Stimulated activated CD8-positive, alpha-beta memory T cell treated with anti-CD3 and anti-CD28 coated beads, Interleukin-12 subunit alpha, Interleukin-12 subunit beta, amount 100 ng/mL, for 4 hours (primary cell): ENCODE measurements at regions not wholly inside any gene's neighbourhood (a gene's known extent, or its start where the extent isn't known, plus 50 kb on each side); places are given as distances from the start of the nearest gene placed in this dataset.
"Not testable (repeated sequence)": the region's sequence is repeated elsewhere in the genome, so short reads cannot be mapped to it uniquely, and the experiment has no call there.

Source experiments
- DNase-seq: peaks from one replicate; pipeline ENCODE4 v3.0.0-alpha.2; 2020; ENCODE audit warnings: low read depth

GRCh38 chr14:66015071-66015780 lies 470.9 kb upstream of the CCDC196 start:
- DNase-seq = no peak

- no peak for DNase-seq
Observed at GRCh38 chr14:66017927-66018326, 468.2 kb upstream of the CCDC196 start.

GRCh38 chr14:66022526-66022925 lies 463.6 kb upstream of the CCDC196 start:
- DNase-seq = no peak

- DNase-seq = no peak
Observed at GRCh38 chr14:66025779-66026178, 460.4 kb upstream of the CCDC196 start.

GRCh38 chr14:66031981-66032380 lies 454.2 kb upstream of the CCDC196 start:
- not testable (repeated sequence) for DNase-seq

DNA sequence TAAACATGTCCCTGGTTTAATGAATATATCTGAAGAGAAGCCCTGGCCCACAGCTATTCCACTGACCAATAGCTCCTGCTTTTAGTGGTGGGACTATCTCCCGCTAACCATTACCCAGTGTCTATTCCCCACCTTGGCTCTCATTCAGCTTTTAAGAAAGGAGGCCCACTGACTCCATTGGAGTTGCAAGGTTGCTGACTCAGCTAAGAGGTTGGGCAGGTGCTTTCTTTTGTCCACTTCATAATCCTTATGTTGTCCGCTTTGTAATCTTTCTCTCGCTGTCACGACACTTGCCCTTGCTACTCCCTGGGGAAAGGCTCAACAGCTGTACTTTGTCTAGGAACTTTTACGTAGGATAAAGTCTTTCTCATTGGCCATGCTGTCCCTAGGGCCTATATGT lies 453.4 kb upstream of the CCDC196 start:
- no peak for DNase-seq

DNA sequence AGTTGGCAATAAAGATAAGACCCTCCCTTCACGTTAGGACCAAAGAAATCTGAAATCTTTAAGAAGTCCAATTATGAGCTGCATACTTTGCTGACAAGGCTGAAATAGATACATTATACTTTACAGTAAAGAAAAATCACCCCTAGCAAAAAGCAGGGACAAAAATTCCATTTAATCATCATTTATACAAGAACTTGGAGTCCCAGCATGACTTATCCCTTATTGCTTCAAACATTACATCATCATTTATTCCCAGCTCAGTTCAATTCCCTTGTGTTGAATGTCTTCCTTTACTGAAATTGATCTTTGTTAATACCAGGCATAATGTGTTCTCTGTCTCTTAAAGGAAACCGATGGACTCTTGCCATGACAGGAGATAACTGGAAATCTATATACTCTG lies 449.6 kb upstream of the CCDC196 start:
- no peak for DNase-seq

- no peak for DNase-seq
Observed at GRCh38 chr14:66037361-66037760, 448.8 kb upstream of the CCDC196 start.

DNA sequence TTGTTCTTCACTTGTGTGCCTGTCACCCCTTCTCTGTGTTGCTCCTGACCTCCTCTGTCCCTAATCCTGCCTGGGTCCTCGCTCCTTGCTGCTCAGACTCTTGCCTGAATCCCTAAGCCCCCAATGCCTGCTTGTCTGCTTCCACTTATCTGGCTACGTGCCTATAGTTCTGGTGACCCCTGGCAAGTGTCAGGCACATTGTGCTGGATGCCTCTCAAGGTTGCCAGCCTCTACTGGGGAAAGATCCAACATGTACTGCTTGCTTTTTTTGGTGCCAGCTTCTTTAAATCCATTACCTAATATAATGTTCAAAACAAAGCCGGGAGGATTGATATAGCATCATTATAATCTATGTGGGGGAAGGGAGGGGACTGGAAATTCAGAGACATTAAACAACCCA lies 448.0 kb upstream of the CCDC196 start:
- DNase-seq = no peak

DNA sequence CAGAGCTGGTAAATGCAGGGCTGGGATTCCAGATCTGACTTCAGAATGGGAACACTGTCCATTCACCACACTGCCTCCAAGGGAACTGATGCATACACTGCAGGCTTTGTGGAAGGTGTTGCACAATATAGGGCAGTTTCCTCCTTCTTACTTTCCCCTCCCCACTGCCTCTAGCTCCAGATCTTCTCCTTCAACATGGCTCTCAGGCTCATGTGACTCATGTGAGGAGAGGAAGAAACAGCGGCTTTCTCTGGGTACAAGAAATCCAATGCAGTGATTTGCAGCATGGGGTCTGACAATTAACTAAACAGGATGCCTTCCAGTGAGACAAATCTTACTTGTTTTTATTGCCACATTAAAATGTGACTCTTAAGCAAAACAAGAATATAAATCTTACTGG lies 447.6 kb upstream of the CCDC196 start:
- DNase-seq = no peak

DNA sequence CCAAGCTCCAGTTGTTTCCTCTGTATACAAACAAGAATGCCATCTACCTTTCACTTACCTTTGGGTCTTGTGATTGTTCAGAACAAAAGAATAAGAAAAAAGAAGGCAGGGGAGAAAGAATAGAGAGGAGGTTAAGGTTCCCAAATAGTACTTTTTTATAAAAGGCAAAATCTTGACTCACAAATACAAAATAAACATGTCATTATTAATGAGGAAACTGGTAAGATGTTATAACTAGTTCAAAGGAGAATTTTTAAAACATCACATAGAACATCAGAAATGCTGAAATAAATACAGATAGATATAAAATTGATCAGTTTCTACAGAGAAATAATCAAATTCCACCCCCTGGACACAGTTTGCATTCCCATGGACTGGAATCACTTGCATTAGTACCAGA lies 446.7 kb upstream of the CCDC196 start:
- DNase-seq = no peak

DNA sequence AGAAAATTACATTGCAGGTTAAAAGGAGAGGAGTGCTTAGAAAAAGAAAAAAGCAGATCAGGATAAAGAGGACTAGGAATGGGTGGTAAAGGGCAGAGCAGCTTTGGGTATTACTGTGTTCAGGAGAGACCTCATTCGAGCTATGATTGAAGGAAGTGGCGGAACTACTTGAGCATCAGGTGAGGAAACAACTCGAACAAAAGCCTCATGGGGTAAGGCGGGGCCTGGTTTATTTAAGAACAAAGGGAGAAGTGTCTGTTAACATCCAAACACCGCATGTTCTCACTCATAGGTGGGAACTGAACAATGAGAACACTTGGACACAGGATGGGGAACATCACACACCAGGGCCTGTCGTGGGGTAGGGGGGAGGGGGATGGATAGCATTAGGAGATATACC lies 444.6 kb upstream of the CCDC196 start:
- DNase-seq = no peak

DNA sequence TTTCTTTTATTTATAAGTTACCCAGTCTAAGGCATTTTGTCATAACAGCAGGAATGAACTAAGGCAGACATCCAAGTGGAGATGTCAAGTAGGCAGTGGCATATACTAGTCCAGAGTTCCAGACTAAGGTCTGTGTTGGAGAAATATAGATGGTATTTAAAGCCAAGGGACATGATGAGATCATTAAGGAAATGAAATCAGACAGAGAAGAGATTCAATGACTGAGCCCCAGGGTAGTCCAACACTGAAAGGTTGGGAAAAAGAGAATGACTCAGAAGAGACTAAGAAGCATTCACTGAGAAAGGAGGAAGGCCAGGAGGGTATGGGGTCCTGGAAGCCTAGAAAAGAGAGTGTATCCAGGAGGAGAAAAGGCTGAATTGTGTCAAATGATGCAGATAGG lies 442.2 kb upstream of the CCDC196 start:
- no peak for DNase-seq

DNA sequence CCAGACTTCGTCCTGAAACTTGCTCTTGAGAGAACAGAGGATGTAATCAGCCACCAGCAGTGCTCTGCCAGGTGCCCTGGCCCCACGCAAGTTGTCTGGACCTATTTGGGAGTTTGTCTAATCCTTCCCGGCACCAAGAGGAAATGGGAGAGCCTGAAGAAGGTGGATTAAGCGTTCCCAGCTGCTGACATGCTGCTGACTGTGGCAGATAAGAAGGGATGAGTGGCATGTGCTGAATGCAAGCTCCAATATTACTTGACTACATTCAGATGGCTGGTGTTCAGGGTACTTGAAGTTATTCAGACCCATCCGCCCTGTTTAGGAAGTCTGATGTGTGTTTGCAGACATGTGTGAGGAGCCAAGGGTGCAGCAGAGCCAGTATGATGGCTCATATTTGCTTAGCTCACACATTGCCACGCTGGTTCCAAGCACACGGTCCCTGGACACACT lies 440.6 kb upstream of the CCDC196 start:
- no peak for DNase-seq

- no peak for DNase-seq
Observed at GRCh38 chr14:66046035-66046434, 440.1 kb upstream of the CCDC196 start.

DNA sequence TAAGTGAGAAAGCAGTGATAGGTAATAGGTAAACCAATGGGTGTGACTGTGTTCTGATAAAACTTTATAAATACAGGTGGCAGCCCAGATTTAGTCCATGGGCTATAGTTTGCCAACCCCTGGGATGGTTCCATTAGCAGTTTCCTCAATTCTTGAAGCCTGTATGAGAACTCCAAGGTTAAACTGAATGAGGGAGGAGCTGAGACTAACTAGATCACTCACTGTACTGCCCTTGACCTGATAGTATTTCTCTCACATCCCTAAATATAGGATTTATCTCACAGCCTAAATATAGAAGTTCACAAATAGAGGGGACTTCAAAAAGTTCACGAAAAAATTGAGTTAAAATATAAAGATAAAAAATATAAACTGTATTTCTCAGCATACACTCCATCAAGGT lies 439.6 kb upstream of the CCDC196 start:
- DNase-seq = no peak

DNA sequence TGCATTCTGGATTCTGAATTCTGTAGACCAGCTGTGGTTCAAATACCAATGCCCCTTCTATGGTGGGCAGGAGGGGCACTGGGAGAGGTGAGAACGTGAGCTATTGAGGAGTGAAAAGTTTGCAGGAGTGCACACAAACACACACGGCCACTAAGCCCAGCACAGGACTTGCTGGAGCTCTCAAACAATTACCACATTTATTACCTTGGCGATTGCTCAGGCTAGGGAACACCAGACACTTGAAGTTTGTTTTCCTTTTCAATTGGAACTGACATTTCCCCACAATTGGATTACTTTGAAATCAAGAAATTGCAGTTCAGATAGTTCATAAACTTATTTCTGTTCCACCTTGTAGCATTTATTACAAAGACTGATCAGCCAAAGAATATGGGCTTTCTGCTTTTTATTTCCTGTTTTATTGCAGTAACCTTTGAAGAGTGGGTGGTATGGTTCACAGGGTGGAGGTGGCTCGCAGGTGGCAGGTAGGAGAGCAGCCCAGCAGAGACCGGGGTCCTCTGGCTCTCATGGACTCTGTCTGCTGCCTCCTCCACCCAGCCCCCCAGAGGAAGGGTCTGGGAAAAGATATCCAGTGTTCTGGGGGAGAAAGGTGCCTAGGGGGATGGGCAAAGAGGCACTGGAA lies 429.8 kb upstream of the CCDC196 start:
- DNase-seq = no peak

- DNase-seq = no peak
Observed at GRCh38 chr14:66056926-66057552, 429.1 kb upstream of the CCDC196 start.

- DNase-seq = no peak
Observed at GRCh38 chr14:66065188-66065587, 421.0 kb upstream of the CCDC196 start.

DNA sequence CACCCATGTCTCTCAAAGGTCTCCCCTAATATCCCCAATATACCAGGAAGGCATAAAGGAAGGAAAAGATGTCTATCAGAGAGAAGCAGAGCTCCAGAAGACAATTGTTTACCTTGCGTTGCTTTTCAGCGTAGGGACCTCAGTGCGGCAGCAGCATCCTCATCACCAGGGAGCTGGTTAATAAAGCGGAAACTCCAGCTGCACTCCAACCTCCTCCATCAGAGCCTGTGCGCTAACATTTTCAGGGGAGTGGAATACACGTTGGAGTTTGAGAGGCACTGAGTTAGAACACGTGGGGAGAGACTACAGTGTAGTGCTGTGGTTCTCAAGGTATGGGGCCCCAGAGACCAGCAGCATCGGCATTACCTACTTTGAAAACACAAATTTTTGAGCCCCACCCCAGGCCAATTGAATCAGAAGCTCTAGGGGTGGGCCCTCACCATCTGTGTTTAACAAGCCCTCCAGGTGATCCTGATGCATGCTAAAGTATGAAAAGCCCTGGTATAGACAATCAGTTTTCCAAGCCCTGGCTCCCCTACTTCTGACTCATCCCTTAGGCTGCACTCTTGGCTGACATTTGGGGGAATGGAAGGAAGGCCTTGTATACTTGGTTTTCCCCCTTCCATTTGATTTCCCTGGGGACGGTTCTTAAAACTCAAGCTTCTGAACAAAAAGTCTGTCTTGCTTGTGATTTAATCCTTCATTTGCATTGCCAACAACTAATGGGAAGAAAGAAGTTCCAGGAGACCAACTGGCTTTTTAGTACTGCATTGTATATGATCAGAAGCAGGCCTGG lies 419.0 kb upstream of the CCDC196 start:
- DNase-seq = no peak

GRCh38 chr14:66069036-66069435 lies 417.1 kb upstream of the CCDC196 start:
- no peak for DNase-seq

DNA sequence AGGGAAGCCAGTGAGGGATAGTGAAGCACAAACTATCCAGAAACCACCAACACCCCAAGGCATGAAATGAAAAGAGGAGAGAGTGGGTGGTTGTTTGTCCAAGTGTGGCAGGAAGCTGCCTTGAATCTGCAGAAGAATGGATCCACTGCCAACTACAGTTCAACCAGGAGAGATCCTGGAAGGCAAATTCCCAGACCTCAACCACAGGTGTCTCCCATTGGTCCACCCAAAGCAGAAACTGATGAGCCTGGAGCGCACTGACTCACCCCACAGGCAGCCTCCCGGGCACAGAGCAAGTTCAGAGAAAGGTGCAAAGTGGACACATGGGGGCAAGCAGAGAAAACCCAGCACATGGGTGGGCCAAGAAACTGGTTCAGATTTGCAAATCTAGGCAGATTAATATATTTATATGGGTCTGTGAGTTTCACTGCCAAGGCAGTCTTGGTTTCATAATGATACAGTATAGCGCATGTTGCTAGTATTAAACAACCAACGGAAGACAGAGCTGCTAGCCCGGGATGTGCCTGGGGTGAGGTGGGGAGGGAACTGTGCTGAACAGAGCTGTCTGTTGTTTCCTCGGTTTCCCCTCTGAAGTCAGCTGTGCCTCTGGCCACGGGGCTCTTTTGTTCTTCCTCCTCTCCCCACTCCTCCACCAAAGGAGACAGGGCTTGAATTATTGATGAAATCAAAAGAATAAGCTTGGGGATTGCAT lies 416.2 kb upstream of the CCDC196 start:
- DNase-seq = no peak
